H1 (cell line): ENCODE measurements at regions not wholly inside any gene's neighbourhood (a gene's known extent, or its start where the extent isn't known, plus 50 kb on each side); places are given as distances from the start of the nearest gene placed in this dataset.

Source experiments
- CTCF ChIA-PET: fragments of 300-600 bp; sonication (Branson Sonifier 250); formaldehyde crosslinking; loops from one replicate; lab custom pipeline; 2021; ENCODE audit not compliant: partially characterized antibody; lab: Charles Lee
- POLR2A ChIA-PET: fragments of 300-600 bp; sonication (Branson Sonifier 250); formaldehyde crosslinking; loops from one replicate; lab custom pipeline; 2021; ENCODE audit warnings: inconsistent platforms; ENCODE audit not compliant: partially characterized antibody; lab: Charles Lee
- DNase-seq, 2 experiments: peaks; one replicate each; pipeline versions ENCODE4 v3.0.0 to v3.0.0-alpha.2; 2010 to 2022; ENCODE audit warnings: low spot score in 2 of 2, low read depth in 1 of 2, mixed read lengths in 1 of 2
- FAIRE-seq: peaks from 2 replicates; lab custom pipeline; 2011; peaks lifted over from hg19 to GRCh38; lab: Jason Lieb, UNC
- H2AFZ ChIP-seq: 2 replicates; pipeline ENCODE4 v1.8.1; 2012; ENCODE audit warnings: low read length, inconsistent platforms
- H2AK5ac ChIP-seq: 2 replicates; pipeline ENCODE4 v1.6.1; 2013; ENCODE audit warnings: low read depth, low read length
- H2BK120ac ChIP-seq: replicated peaks from 2 replicates; pipeline ENCODE3; 2013; ENCODE audit warnings: low read depth, low read length, inconsistent platforms
- H2BK12ac ChIP-seq: 2 replicates; pipeline ENCODE4 v1.6.1; 2013; ENCODE audit warnings: low read depth, low read length
- H2BK15ac ChIP-seq: 2 replicates; pipeline ENCODE4 v1.6.1; 2013; ENCODE audit warnings: low read length
- H2BK20ac ChIP-seq: 2 replicates; pipeline ENCODE4 v1.6.1; 2013; ENCODE audit warnings: low read length
- H2BK5ac ChIP-seq: 2 replicates; pipeline ENCODE4 v1.6.1; 2013; ENCODE audit warnings: low read depth, low read length
- H3K14ac ChIP-seq: 2 replicates; pipeline ENCODE4 v1.6.1; 2013; ENCODE audit warnings: inconsistent platforms; ENCODE audit not compliant: insufficient read length
- H3K18ac ChIP-seq: 2 replicates; pipeline ENCODE4 v1.6.1; 2013; ENCODE audit warnings: low read length; ENCODE audit errors: extremely low read depth
- H3K23ac ChIP-seq: 2 replicates; pipeline ENCODE4 v1.6.1; 2013; ENCODE audit warnings: inconsistent platforms; ENCODE audit not compliant: insufficient read length
- H3K23me2 ChIP-seq: 2 replicates; pipeline ENCODE4 v1.6.1; 2013; ENCODE audit warnings: low read depth, low read length
- H3K27ac ChIP-seq: 2 replicates; pipeline ENCODE4 v1.6.1; 2011; ENCODE audit warnings: low read depth, low read length, inconsistent platforms
- H3K27me3 ChIP-seq, 4 experiments: replicated peaks in 1 of 4; 1 replicate in 1 of 4; 2 replicates in 3 of 4; pipeline versions ENCODE4 v1.6.1 to v1.8.1; 2011 to 2013; ENCODE audit warnings: low read length in 3 of 4, mild to moderate bottlenecking in 3 of 4, inconsistent platforms in 2 of 4, mixed read lengths in 2 of 4, moderate library complexity in 1 of 4; ENCODE audit not compliant: control insufficient read depth in 3 of 4, insufficient read depth in 3 of 4; ENCODE audit errors: extremely low read depth in 1 of 4
- H3K36me3 ChIP-seq, 4 experiments: 2 replicates each; pipeline versions ENCODE4 v1.6.1 to v1.8.1; 2011 to 2013; ENCODE audit warnings: mild to moderate bottlenecking in 4 of 4, low read length in 3 of 4, moderate library complexity in 2 of 4, control low read depth in 1 of 4, inconsistent platforms in 1 of 4; ENCODE audit not compliant: insufficient read depth in 4 of 4, control insufficient read depth in 2 of 4
- H3K4ac ChIP-seq: replicated peaks from 2 replicates; pipeline ENCODE3; 2013; ENCODE audit warnings: low read length, low read depth, mixed read lengths, inconsistent platforms; ENCODE audit not compliant: insufficient read length
- H3K4me1 ChIP-seq, 4 experiments: replicated peaks in 1 of 4; 1 replicate in 1 of 4; 2 replicates in 3 of 4; pipeline versions ENCODE4 v1.6.1 to v1.8.1; 2011 to 2013; ENCODE audit warnings: low read length in 3 of 4, inconsistent platforms in 2 of 4, mixed read lengths in 1 of 4; ENCODE audit not compliant: insufficient read depth in 4 of 4, control insufficient read depth in 3 of 4
- H3K4me2 ChIP-seq, 2 experiments: 2 replicates each; pipeline versions ENCODE4 v1.6.1 to v1.8.1; 2011 to 2013; ENCODE audit warnings: low read depth in 2 of 2, low read length in 2 of 2, control low read depth in 1 of 2, inconsistent platforms in 1 of 2, mild to moderate bottlenecking in 1 of 2; ENCODE audit not compliant: insufficient read depth in 1 of 2
- H3K4me3 ChIP-seq, 4 experiments: fragments of 200-600, 300-600 bp in 1 of 4; sonication (generic), shearing (Covaris generic), sonication (Bioruptor Twin) in 1 of 4; 2 replicates each; pipeline versions ENCODE4 v1.5.1 to v1.8.1; 2011 to 2016; ENCODE audit warnings: low read length in 4 of 4, low read depth in 3 of 4, control low read depth in 2 of 4, inconsistent platforms in 2 of 4, mild to moderate bottlenecking in 2 of 4, mixed read lengths in 1 of 4, moderate library complexity in 1 of 4; ENCODE audit not compliant: insufficient read depth in 2 of 4; ENCODE audit errors: extremely low read depth in 1 of 4
- H3K56ac ChIP-seq: replicated peaks from 2 replicates; pipeline ENCODE3; 2013; ENCODE audit warnings: low read depth, mild to moderate bottlenecking, mixed read lengths, low read length, inconsistent platforms; ENCODE audit not compliant: insufficient read length
- H3K79me1 ChIP-seq: 2 replicates; pipeline ENCODE4 v1.6.1; 2013; ENCODE audit warnings: low read depth, low read length, control low read depth
- H3K79me2 ChIP-seq, 2 experiments: 2 replicates each; pipeline versions ENCODE4 v1.6.1 to v1.8.1; 2012 to 2013; ENCODE audit warnings: low read length in 2 of 2, mild to moderate bottlenecking in 2 of 2, inconsistent platforms in 1 of 2; ENCODE audit not compliant: insufficient read depth in 2 of 2, control insufficient read depth in 1 of 2
- H3K9ac ChIP-seq, 4 experiments: replicated peaks in 1 of 4; 1 replicate in 1 of 4; 2 replicates in 3 of 4; pipeline versions ENCODE4 v1.6.1 to v1.8.1; 2011 to 2013; ENCODE audit warnings: low read depth in 3 of 4, low read length in 3 of 4, control low read depth in 2 of 4, mild to moderate bottlenecking in 2 of 4, moderate library complexity in 2 of 4, inconsistent platforms in 1 of 4; ENCODE audit errors: extremely low read depth in 1 of 4
- H3K9me3 ChIP-seq, 2 experiments: 2 replicates each; pipeline versions ENCODE4 v1.6.1 to v1.8.1; 2012 to 2013; ENCODE audit warnings: mild to moderate bottlenecking in 2 of 2, moderate library complexity in 2 of 2, control low read depth in 1 of 2, inconsistent platforms in 1 of 2, low read depth in 1 of 2, low read length in 1 of 2, mixed read lengths in 1 of 2; ENCODE audit not compliant: insufficient read depth in 2 of 2
- H4K20me1 ChIP-seq, 2 experiments: replicated peaks in 1 of 2; 2 replicates each; pipeline versions ENCODE3 to v1.8.1; 2011 to 2013; ENCODE audit warnings: inconsistent platforms in 2 of 2, low read length in 2 of 2, mild to moderate bottlenecking in 1 of 2; ENCODE audit not compliant: insufficient read depth in 2 of 2, control insufficient read depth in 1 of 2
- H4K5ac ChIP-seq: 2 replicates; pipeline ENCODE4 v1.6.1; 2013; ENCODE audit warnings: low read length, low read depth, mixed read lengths, inconsistent platforms; ENCODE audit not compliant: insufficient read length
- H4K8ac ChIP-seq: 2 replicates; pipeline ENCODE4 v1.8.0; 2013; ENCODE audit warnings: mild to moderate bottlenecking, moderate library complexity, low read length, inconsistent platforms; ENCODE audit not compliant: insufficient read depth; ENCODE audit errors: extremely low read depth
- H4K91ac ChIP-seq: replicated peaks from 2 replicates; pipeline ENCODE3; 2013; ENCODE audit warnings: low read length, mixed read lengths, inconsistent platforms; ENCODE audit not compliant: insufficient read length
- ASH2L ChIP-seq: fragments of 200-600, 300-600 bp; sonication (generic); IDR thresholded peaks from one replicate; pipeline ENCODE4 v1.7.1; 2017; ENCODE audit warnings: low read length
- ATF2 ChIP-seq: IDR thresholded peaks from 2 replicates; pipeline ENCODE4 v1.6.1; 2012; ENCODE audit warnings: low read length, inconsistent platforms
- EP300 ChIP-seq, 2 experiments: IDR thresholded peaks; 1 replicate in 1 of 2; 2 replicates in 1 of 2; pipeline ENCODE4 v1.6.1; 2011 to 2012; ENCODE audit warnings: low read depth in 2 of 2, low read length in 2 of 2, mild to moderate bottlenecking in 2 of 2, borderline replicate concordance in 1 of 2, inconsistent platforms in 1 of 2, moderate library complexity in 1 of 2
- HDAC2 ChIP-seq, 2 experiments: fragments of 300-600 bp in 1 of 2; sonication (generic) in 1 of 2; IDR thresholded peaks; 2 replicates each; pipeline ENCODE4 v1.6.1; 2011 to 2012; ENCODE audit warnings: low read depth in 2 of 2, low read length in 2 of 2, mild to moderate bottlenecking in 2 of 2, moderate library complexity in 2 of 2, borderline replicate concordance in 1 of 2, inconsistent platforms in 1 of 2
- JUND ChIP-seq: IDR thresholded peaks from 2 replicates; pipeline ENCODE4 v1.6.1; 2011; ENCODE audit warnings: mild to moderate bottlenecking, improper control_type of control experiment, low read length
- NANOG ChIP-seq: IDR thresholded peaks from 2 replicates; pipeline ENCODE4 v1.6.1; 2011; ENCODE audit warnings: low read length, low read depth, mild to moderate bottlenecking, inconsistent platforms; ENCODE audit not compliant: insufficient read depth, poor library complexity, severe bottlenecking
- POLR2AphosphoS5 ChIP-seq: IDR thresholded peaks from 2 replicates; pipeline ENCODE4 v1.6.1; 2011; ENCODE audit warnings: low read depth, low read length
- TEAD4 ChIP-seq: IDR thresholded peaks from 2 replicates; pipeline ENCODE4 v1.6.1; 2012; ENCODE audit warnings: low read depth, low read length, inconsistent platforms, mixed read lengths
- USF2 ChIP-seq: IDR thresholded peaks from 2 replicates; pipeline ENCODE4 v1.6.1; 2011; ENCODE audit warnings: low read length, improper control_type of control experiment
- WGBS, 2 experiments: shearing (Covaris generic) in 1 of 2; methylation state at CpG; one replicate each; pipeline versions ENCODE4 v1.1.6 to v1.1.7; 2013 to 2015; ENCODE audit warnings: low lambda C conversion rate in 2 of 2, mixed read lengths in 2 of 2, inconsistent platforms in 1 of 2, low coverage in 1 of 2, missing lambda C conversion rate in 1 of 2; ENCODE audit not compliant: insufficient replicate concordance in 2 of 2, insufficient coverage in 1 of 2, insufficient read length in 1 of 2; ENCODE audit errors: extremely low coverage in 1 of 2, missing lambda C conversion rate in 1 of 2; 5-methylcytosine and 5-hydroxymethylcytosine counted together

GRCh38 chr13:79896851-79897250, 415.9 kb downstream of the NDFIP2 start:
- H3K23me2 ChIP-seq = no peaks in the 10 kb centered on the region
- H3K36me3 ChIP-seq = no peaks in the 10 kb centered on the region
- H3K9me3 ChIP-seq = no peaks in the 10 kb centered on the region
- WGBS, 2 experiments = 90% methylated on average over 2 of the region's 2 CpGs; no CpG with 5 or more reads in 1 of the 2 experiments
- H3K18ac ChIP-seq = no peak overlapping the region
- no peak overlapping the region for H2BK20ac ChIP-seq
- FAIRE-seq = no peak
- no peak overlapping the region for H3K14ac ChIP-seq
- H3K27ac ChIP-seq = no peak overlapping the region
- no peak overlapping the region for H2BK12ac ChIP-seq
- no peak overlapping the region for H3K4me3 ChIP-seq
- no peak overlapping the region for H2BK15ac ChIP-seq
- TF ChIP-seq ATF2 (no peak), TEAD4 (no peak), USF2 (no peak), HDAC2 (IDR thresholded peaks at IDR 0.05; ENCODE audit: borderline replicate concordance in 1 of 2, low read depth in 2 of 2, low read length in 2 of 2) (no peak), ASH2L (no peak), POLR2AphosphoS5 (no peak), NANOG (no peak), JUND (no peak), EP300 (IDR thresholded peaks at IDR 0.05; ENCODE audit: borderline replicate concordance in 1 of 2, low read depth in 2 of 2, low read length in 2 of 2) (no peak)
- TF ChIP-seq, all 59 proteins: peak for 0
- no peak overlapping the region for H2BK5ac ChIP-seq
- H3K23ac ChIP-seq = no peak overlapping the region
- H4K20me1 ChIP-seq = no peaks in the 10 kb centered on the region
- H3K4me1 ChIP-seq = no peaks in the 10 kb centered on the region; a peak in 1 of 7 replicates
- ChIA-PET CTCF (interaction anchor here (1.3 to 1.8 kb wide), 2 partner anchors 93 to 217 kb away, joined by 3 to 4 read pairs; no protein-coding TSS in a partner anchor), POLR2A (no interaction called here)
- no peak overlapping the region for H4K91ac ChIP-seq
- no peaks in the 10 kb centered on the region for H3K27me3 ChIP-seq
- no peak overlapping the region for H4K5ac ChIP-seq
- H2AFZ ChIP-seq = no peak overlapping the region
- no peak overlapping the region for H3K4ac ChIP-seq
- H2AK5ac ChIP-seq = no peak overlapping the region
- H3K79me1 ChIP-seq = no peaks in the 10 kb centered on the region
- no peak overlapping the region for H2BK120ac ChIP-seq
- DNase-seq = no peak
- no peak overlapping the region for H3K9ac ChIP-seq
- no peak overlapping the region for H4K8ac ChIP-seq
- H3K56ac ChIP-seq = no peak overlapping the region
- no peaks in the 10 kb centered on the region for H3K79me2 ChIP-seq
- no peak overlapping the region for H3K4me2 ChIP-seq
